WI38 (cell line): ENCODE measurements at regions not wholly inside any gene's neighbourhood (a gene's known extent, or its start where the extent isn't known, plus 50 kb on each side); places are given as distances from the start of the nearest gene placed in this dataset.

Experiments used
- H3K4me3 ChIP-seq: 2 replicates; pipeline ENCODE4 v1.5.1; 2011; ENCODE audit warnings: low read depth, mild to moderate bottlenecking, control low read depth, low read length
- TF ChIP-seq, protein P1 (sequence below): IDR thresholded peaks from 2 replicates; pipeline ENCODE4 v1.5.1; 2012; ENCODE audit warnings: low read depth, mild to moderate bottlenecking, control low read depth, low read length

DNA sequence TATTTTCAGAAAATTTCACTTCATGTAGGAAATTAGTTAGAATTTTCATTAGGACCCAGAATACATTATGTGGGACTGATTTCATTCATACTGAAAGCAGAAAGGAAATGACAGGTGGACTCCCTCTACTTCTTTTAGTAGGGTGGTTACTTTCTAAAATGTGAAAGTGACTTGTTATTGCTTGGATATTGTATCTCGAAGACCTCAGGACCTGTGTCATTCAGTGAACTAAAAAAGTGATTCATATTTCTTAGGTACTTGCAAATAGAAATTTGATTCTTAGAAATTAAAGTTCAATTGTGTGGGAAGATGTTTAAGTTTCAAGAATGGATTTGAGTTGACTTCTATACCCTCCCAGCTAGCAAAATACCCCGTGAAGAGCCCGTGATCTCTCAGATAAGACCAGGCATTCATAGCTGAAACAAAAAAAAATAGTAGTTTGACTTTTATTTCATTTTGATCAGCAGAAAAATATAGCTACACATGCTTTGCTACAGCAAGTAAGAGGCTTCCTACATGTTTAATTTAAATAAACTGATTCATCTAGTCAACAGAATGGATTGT is 1037.1 kb downstream of the GATA3 start:
- TF ChIP-seq, protein P1, sequence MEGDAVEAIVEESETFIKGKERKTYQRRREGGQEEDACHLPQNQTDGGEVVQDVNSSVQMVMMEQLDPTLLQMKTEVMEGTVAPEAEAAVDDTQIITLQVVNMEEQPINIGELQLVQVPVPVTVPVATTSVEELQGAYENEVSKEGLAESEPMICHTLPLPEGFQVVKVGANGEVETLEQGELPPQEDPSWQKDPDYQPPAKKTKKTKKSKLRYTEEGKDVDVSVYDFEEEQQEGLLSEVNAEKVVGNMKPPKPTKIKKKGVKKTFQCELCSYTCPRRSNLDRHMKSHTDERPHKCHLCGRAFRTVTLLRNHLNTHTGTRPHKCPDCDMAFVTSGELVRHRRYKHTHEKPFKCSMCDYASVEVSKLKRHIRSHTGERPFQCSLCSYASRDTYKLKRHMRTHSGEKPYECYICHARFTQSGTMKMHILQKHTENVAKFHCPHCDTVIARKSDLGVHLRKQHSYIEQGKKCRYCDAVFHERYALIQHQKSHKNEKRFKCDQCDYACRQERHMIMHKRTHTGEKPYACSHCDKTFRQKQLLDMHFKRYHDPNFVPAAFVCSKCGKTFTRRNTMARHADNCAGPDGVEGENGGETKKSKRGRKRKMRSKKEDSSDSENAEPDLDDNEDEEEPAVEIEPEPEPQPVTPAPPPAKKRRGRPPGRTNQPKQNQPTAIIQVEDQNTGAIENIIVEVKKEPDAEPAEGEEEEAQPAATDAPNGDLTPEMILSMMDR, result no peak
- H3K4me3 ChIP-seq, result no peak overlapping the region

DNA sequence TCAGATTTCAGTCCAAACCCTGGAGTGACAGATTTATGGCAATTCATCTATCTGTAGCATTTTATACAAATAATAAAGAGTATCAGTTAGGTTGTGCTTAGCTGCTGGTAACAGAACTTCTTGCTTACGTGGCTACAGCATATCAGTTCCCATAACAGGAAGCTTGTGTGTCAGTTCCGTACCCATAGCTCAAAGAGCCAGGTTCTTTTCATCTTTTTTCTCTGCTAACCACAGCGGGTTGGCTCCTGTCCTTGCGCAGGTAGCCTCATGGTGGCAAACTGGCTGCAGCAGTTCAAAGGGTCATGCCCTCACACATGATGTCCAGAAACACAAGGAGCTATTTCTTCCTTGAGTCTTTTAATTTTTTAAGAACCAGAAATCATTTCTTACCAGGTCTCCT is 1041.8 kb downstream of the GATA3 start:
- H3K4me3 ChIP-seq, result no peak overlapping the region
- TF ChIP-seq, protein P1, result no peak

DNA sequence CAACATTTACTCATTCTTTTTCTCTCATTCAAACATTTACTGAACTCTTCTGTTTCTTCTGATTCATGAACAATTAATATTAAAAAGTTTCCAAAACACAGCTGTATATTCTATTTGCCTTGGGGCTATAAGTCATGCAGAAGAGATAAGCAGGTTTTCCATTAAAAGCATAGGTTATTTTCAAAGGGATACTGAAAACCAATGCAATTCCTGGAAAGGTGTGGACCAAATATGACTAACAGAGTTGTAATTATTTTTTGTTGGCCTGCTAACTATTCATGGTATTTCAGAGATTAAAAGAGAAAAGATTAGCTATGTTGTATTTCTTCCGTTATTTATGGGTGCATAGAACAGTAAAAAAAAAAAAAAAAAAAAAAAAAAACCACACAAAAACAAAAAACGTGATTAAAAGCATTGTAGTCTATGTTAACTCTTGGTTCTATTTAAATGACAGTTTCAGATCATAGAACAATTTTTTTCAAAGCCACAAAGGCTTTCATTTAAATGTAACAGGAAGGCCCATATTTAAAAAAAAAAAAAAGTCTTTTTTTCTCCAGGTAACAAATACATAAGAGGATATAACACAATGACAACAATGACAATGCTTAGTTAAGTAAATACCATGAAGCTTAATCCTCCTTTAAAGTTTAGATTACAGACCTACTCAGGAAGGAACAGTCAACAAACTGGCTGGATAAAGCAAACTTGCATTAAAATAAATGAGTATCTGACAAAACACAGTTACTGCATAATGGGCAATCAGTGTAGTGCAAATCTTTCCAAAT is 1042.9 kb downstream of the GATA3 start:
- no peak overlapping the region for H3K4me3 ChIP-seq
- TF ChIP-seq, protein P1, result no peak

DNA sequence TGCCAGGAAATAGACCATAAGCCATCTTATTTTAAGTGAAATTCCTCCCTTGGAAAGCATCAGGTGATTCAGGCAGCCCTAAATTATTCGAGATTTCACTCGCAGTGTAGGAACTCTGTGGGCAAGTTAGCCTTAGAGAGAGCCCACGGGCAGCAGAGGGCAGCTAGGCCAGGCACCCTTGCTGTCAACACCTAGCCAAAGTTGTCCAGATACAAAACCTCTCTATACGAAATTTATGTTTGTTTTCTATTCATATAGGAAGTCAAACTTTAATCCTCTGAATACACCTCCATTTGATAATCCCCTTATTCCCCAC is 1043.5 kb downstream of the GATA3 start:
- TF ChIP-seq, protein P1, result no peak

DNA sequence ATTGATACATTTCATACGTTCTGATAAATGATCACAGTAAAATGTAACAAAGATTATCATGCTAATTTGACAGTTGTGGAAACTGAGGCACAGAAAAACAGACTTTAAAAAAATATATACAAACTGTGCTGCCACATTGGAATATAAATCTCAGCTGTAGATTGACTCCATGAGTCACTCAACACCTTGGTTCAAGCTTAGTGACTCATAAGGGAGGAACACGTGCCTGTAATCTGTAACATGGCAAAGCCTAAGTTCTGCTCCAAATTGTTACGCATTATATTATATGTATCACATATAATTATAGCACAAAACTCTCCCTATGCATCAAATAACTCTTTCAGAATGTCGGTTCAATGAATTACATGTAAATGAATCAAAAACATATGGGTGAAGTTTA is 1047.5 kb downstream of the GATA3 start:
- TF ChIP-seq, protein P1, result no peak

More for the DNA sequence above, 1043.5 kb downstream of the GATA3 start:
- H3K4me3 ChIP-seq, result no peak overlapping the region

DNA sequence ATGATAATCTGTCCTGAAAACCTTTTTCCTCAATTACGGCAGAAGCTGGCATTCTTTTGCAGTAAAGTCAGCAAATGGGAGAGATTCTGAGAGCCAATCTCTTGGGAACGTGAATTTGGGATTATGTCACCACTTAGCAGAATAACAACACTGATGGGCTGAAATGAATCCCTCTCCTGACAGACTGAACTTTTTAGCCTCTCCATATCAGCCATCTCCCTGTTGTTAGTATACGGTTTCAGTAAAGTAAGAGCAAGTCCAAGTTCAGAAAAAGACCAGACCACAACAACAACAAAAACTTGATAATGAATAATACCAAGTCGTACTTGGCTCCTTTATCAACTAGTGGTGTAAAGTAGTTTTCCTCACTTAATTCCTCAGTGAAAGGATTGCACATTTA is 1048.8 kb downstream of the GATA3 start:
- no peak overlapping the region for H3K4me3 ChIP-seq
- TF ChIP-seq, protein P1, result no peak

More for the DNA sequence above, 1047.5 kb downstream of the GATA3 start:
- no peak overlapping the region for H3K4me3 ChIP-seq

DNA sequence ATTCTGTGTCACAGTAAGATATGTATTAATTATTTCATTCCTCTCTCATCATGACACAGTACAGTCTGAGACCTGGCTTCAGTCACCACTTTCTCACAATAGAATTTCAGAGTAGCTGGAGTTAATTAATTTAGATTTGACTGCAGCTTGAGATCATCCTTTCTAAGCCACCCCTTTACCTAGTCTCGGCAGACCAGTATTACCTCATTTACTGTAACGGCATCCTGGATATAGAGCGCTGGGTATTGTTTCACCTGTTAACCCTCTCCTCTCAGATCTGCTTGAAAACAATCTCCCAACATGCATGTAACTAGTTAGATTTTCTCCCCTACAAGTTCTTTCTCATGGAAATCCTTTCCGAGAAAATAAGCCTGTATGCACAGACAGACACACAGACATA is 1057.5 kb downstream of the GATA3 start:
- no peak overlapping the region for H3K4me3 ChIP-seq
- TF ChIP-seq, protein P1, result no peak
